HS-27A (cell line): ENCODE measurements at regions not wholly inside any gene's neighbourhood (a gene's known extent, or its start where the extent isn't known, plus 50 kb on each side); places are given as distances from the start of the nearest gene placed in this dataset.
"Not testable (repeated sequence)": the region's sequence is repeated elsewhere in the genome, so short reads cannot be mapped to it uniquely, and the experiment has no call there.

Source experiments
- DNase-seq: peaks from one replicate; pipeline ENCODE4 v3.0.0-alpha.2; 2012; ENCODE audit warnings: low read depth, missing footprints

GRCh38 chr3:125917020-125917549 lies 51.9 kb upstream of the ROPN1B start:
- peak; percentile 54 for DNase-seq

GRCh38 chr3:125918024-125918423 lies 51.0 kb upstream of the ROPN1B start:
- DNase-seq, result not testable (repeated sequence)

GRCh38 chr3:125918451-125918850 lies 50.5 kb upstream of the ROPN1B start:
- not testable (repeated sequence) for DNase-seq

GRCh38 chr3:125918866-125919265 lies 50.1 kb upstream of the ROPN1B start:
- not testable (repeated sequence) for DNase-seq
